Smooth muscle cell (in vitro differentiated cells): ENCODE measurements at regions not wholly inside any gene's neighbourhood (a gene's known extent, or its start where the extent isn't known, plus 50 kb on each side); places are given as distances from the start of the nearest gene placed in this dataset.

Source experiments
- DNase-seq: peaks from one replicate; lab custom pipeline; 2025; ENCODE audit not compliant: unreplicated experiment; lab: John Stamatoyannopoulos, UW
- H2AFZ ChIP-seq: fragments of 200-600 bp; sonication (generic); 2 replicates; pipeline ENCODE4 v1.6.0; 2016; ENCODE audit warnings: antibody characterized with exemption, low read depth, mild to moderate bottlenecking
- H3F3A ChIP-seq: fragments of 200-600 bp; sonication (generic); 2 replicates; pipeline ENCODE4 v1.6.0; 2017; ENCODE audit warnings: antibody characterized with exemption, low read depth
- H3K27ac ChIP-seq: fragments of 200-600 bp; sonication (generic); 2 replicates; pipeline ENCODE4 v1.5.1; 2016; ENCODE audit warnings: low read depth, mild to moderate bottlenecking
- H3K27me3 ChIP-seq: fragments of 200-600 bp; sonication (generic); 2 replicates; pipeline ENCODE4 v1.6.1; 2016; ENCODE audit warnings: low read depth, mild to moderate bottlenecking
- H3K36me3 ChIP-seq: fragments of 200-600 bp; sonication (generic); 2 replicates; pipeline ENCODE4 v1.5.1; 2016; ENCODE audit warnings: low read depth
- H3K4me1 ChIP-seq: fragments of 200-600 bp; sonication (generic); 2 replicates; pipeline ENCODE4 v1.5.1; 2016; ENCODE audit warnings: low read depth
- H3K4me2 ChIP-seq: fragments of 200-600 bp; sonication (generic); 2 replicates; pipeline ENCODE4 v1.6.0; 2016; ENCODE audit warnings: mild to moderate bottlenecking
- H3K4me3 ChIP-seq: fragments of 200-600 bp; sonication (generic); 2 replicates; pipeline ENCODE4 v1.5.1; 2016; ENCODE audit warnings: mild to moderate bottlenecking
- H3K79me2 ChIP-seq: fragments of 200-600 bp; sonication (generic); 2 replicates; pipeline ENCODE4 v1.6.0; 2016; ENCODE audit warnings: low read depth, mild to moderate bottlenecking
- H3K9ac ChIP-seq: fragments of 200-600 bp; sonication (generic); 2 replicates; pipeline ENCODE4 v1.6.0; 2016; ENCODE audit warnings: low read depth
- H3K9me3 ChIP-seq: fragments of 200-600 bp; sonication (generic); replicated peaks from 2 replicates; pipeline ENCODE4 v1.5.1; 2016; ENCODE audit warnings: low read depth
- H4K20me1 ChIP-seq: fragments of 200-600 bp; sonication (generic); 2 replicates; pipeline ENCODE4 v1.6.0; 2016; ENCODE audit warnings: low read depth
- CTCF ChIP-seq: fragments of 200-600 bp; sonication (generic); IDR thresholded peaks from 2 replicates; pipeline ENCODE4 v1.5.1; 2017; ENCODE audit warnings: borderline replicate concordance, mild to moderate bottlenecking, antibody characterized with exemption; ENCODE audit not compliant: insufficient read depth, poor library complexity, severe bottlenecking
- WGBS: methylation state at CpG from one replicate; pipeline ENCODE4 v1.1.7; 2016; ENCODE audit warnings: low lambda C conversion rate; 5-methylcytosine and 5-hydroxymethylcytosine counted together

DNA sequence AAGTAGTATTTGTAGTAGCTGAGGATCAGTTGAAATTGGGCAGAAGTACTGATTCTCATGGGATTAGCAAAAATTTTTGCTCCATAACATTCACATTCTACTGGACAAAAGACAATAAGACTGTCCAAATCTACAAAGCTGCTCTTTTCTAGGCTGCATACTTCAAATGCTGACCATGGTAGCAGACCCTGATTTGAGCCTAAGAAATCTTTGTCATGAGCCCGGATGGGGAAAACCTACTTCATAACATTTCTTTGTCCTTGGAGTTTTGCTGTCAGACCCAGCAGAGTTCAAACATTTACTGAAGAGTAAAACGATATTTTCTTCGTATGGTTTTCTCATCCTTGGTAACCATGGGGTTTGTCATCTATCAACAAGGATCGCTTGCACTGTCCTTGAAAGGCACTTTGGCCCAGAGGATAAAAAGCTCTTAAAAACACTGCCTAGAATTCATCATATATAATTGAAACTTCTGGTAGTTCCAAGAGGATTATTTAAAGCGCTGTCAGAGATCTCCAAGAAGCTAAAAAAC, 216.9 kb downstream of the CAVIN4 start:
- no peaks in the 10 kb centered on the region for H3K4me1 ChIP-seq
- no peaks in the 10 kb centered on the region for H3K27me3 ChIP-seq
- H2AFZ ChIP-seq = no peak overlapping the region
- no peak overlapping the region for H3K9ac ChIP-seq
- H3K36me3 ChIP-seq = no peaks in the 10 kb centered on the region
- H3K4me3 ChIP-seq = no peak overlapping the region
- H3K4me2 ChIP-seq = no peak overlapping the region
- H3K9me3 ChIP-seq = no peaks in the 10 kb centered on the region
- DNase-seq = no peak
- WGBS = 94% methylated on average over 5 of the region's 5 CpGs
- no peaks in the 10 kb centered on the region for H4K20me1 ChIP-seq
- no peaks in the 10 kb centered on the region for H3F3A ChIP-seq
- H3K27ac ChIP-seq = no peak overlapping the region
- H3K79me2 ChIP-seq = no peaks in the 10 kb centered on the region
- TF ChIP-seq CTCF = no peak

DNA sequence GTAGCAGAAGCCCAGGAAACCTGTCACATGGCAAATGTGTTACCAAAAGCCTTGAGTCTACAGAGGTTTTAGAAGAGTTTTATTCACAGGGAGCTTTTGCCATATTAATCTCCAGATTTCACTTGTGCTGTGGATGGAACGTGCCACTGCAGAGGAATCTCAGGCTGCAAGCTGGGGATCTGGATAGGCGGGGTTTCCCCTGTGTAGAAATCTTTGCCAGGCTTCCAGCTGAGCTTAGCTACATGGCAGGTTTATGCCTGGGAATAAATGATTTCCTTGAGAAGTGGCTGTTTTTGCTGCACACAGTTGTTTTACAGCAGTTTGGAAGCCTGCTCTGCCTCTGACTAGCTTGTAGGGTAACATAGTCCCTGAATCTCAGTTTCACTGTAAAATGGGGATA, 224.6 kb upstream of the PLPPR1 start:
- TF ChIP-seq CTCF = no peak
- Histone ChIP-seq H3K4me3 (no peak overlapping the region), H3K27ac (no peak overlapping the region), H3K9ac (no peak overlapping the region), H3K79me2 (no peaks in the 10 kb centered on the region), H3F3A (no peaks in the 10 kb centered on the region), H3K4me1 (no peaks in the 10 kb centered on the region), H2AFZ (no peak overlapping the region), H3K36me3 (no peaks in the 10 kb centered on the region), H4K20me1 (no peaks in the 10 kb centered on the region), H3K27me3 (peaks cover 6% of the 10 kb centered on the region), H3K4me2 (no peak overlapping the region), H3K9me3 (no peaks in the 10 kb centered on the region)
- WGBS = 76% methylated on average over 2 of the region's 2 CpGs
- no peak for DNase-seq

DNA sequence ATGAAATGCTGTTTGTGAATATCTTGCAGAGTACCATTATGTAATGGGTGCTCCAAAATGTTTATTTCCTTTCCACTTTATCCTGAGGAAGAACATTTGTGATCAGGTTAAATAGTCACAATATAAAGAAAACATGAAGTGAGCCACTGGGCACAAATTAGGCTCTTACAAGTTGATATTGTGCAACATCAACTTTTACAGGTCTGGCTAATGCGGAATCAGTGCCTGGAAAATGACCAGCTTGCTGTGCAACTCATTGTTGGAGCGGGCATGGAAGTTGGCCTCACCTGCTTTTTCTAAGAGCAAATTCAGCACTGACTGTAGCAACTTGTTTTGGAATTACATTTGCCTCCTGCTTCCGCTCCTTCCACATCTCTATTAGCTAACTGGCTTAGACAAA, 216.9 kb upstream of the PLPPR1 start:
- 98% methylated on average over 3 of the region's 3 CpGs for WGBS
- H3F3A ChIP-seq = no peaks in the 10 kb centered on the region
- no peak overlapping the region for H3K4me2 ChIP-seq
- H3K4me1 ChIP-seq = no peaks in the 10 kb centered on the region
- no peaks in the 10 kb centered on the region for H4K20me1 ChIP-seq
- TF ChIP-seq CTCF = no peak
- H3K4me3 ChIP-seq = no peak overlapping the region
- no peaks in the 10 kb centered on the region for H3K27me3 ChIP-seq
- no peak overlapping the region for H3K27ac ChIP-seq
- H3K9me3 ChIP-seq = no peaks in the 10 kb centered on the region
- H3K36me3 ChIP-seq = no peaks in the 10 kb centered on the region
- no peaks in the 10 kb centered on the region for H3K79me2 ChIP-seq
- H3K9ac ChIP-seq = no peak overlapping the region
- H2AFZ ChIP-seq = no peak overlapping the region
- no peak for DNase-seq

GRCh38 chr9:100813871-100814270, 214.7 kb upstream of the PLPPR1 start:
- Histone ChIP-seq H3K79me2 (no peaks in the 10 kb centered on the region), H3K4me1 (no peaks in the 10 kb centered on the region), H3K9me3 (no peaks in the 10 kb centered on the region), H2AFZ (no peak overlapping the region), H3K36me3 (no peaks in the 10 kb centered on the region), H3F3A (no peaks in the 10 kb centered on the region), H3K27me3 (no peaks in the 10 kb centered on the region), H3K27ac (no peak overlapping the region), H3K4me2 (no peak overlapping the region), H3K4me3 (no peak overlapping the region), H4K20me1 (no peaks in the 10 kb centered on the region), H3K9ac (no peak overlapping the region)
- no peak for TF ChIP-seq CTCF
- 84% methylated on average over 2 of the region's 2 CpGs for WGBS
- no peak for DNase-seq
